PC-3 (cell line): ENCODE measurements at regions not wholly inside any gene's neighbourhood (a gene's known extent, or its start where the extent isn't known, plus 50 kb on each side); places are given as distances from the start of the nearest gene placed in this dataset.

Experiments
- EZH2 ChIP-seq: fragments of 300-600 bp; sonication (generic); IDR thresholded peaks from one replicate; pipeline ENCODE4 v1.6.1; 2017; ENCODE audit warnings: antibody characterized with exemption, mild to moderate bottlenecking, low read length; ENCODE audit not compliant: unreplicated experiment
- EZH2phosphoT487 ChIP-seq: fragments of 300-600 bp; sonication (generic); IDR thresholded peaks from 2 replicates; pipeline ENCODE4 v1.6.1; 2018; ENCODE audit warnings: mild to moderate bottlenecking, antibody characterized with exemption, low read length, borderline replicate concordance
- TF ChIP-seq, protein P1 (sequence below): fragments of 300-600 bp; sonication (generic); conservative IDR thresholded peaks from 2 replicates; pipeline ENCODE4 v1.5.1; 2017; ENCODE audit warnings: antibody characterized with exemption, low read depth, mild to moderate bottlenecking, low read length

DNA sequence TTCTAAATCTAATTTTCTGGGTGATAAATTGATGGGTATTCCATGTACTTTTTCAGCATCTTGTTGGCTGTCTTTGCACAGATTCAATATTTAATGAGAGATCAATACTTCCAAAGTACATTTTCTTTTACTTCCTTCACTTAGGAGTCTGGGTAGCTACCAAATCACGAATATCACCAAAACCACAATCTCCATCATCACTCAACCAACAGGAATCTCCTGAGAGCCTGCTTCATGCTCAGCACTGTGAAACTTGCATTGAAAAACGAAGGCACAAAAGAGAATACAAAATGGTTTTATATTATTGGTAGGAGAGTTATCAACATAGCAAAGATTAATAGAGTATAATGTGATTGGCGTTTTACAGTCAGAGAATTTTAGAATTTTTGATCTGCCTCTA, 261.5 kb upstream of the DSEL start:
- TF ChIP-seq, protein P1, sequence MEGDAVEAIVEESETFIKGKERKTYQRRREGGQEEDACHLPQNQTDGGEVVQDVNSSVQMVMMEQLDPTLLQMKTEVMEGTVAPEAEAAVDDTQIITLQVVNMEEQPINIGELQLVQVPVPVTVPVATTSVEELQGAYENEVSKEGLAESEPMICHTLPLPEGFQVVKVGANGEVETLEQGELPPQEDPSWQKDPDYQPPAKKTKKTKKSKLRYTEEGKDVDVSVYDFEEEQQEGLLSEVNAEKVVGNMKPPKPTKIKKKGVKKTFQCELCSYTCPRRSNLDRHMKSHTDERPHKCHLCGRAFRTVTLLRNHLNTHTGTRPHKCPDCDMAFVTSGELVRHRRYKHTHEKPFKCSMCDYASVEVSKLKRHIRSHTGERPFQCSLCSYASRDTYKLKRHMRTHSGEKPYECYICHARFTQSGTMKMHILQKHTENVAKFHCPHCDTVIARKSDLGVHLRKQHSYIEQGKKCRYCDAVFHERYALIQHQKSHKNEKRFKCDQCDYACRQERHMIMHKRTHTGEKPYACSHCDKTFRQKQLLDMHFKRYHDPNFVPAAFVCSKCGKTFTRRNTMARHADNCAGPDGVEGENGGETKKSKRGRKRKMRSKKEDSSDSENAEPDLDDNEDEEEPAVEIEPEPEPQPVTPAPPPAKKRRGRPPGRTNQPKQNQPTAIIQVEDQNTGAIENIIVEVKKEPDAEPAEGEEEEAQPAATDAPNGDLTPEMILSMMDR = no peak
- no peak for TF ChIP-seq EZH2
- TF ChIP-seq EZH2phosphoT487 = no peak
